GM12874 (cell line): ENCODE measurements at regions not wholly inside any gene's neighbourhood (a gene's known extent, or its start where the extent isn't known, plus 50 kb on each side); places are given as distances from the start of the nearest gene placed in this dataset.

Source experiments
- CTCF ChIP-seq: IDR thresholded peaks from 2 replicates; pipeline ENCODE4 v1.5.1; 2011; ENCODE audit warnings: low read depth, mild to moderate bottlenecking, control low read depth, low read length, moderate library complexity; ENCODE audit not compliant: insufficient read depth

DNA sequence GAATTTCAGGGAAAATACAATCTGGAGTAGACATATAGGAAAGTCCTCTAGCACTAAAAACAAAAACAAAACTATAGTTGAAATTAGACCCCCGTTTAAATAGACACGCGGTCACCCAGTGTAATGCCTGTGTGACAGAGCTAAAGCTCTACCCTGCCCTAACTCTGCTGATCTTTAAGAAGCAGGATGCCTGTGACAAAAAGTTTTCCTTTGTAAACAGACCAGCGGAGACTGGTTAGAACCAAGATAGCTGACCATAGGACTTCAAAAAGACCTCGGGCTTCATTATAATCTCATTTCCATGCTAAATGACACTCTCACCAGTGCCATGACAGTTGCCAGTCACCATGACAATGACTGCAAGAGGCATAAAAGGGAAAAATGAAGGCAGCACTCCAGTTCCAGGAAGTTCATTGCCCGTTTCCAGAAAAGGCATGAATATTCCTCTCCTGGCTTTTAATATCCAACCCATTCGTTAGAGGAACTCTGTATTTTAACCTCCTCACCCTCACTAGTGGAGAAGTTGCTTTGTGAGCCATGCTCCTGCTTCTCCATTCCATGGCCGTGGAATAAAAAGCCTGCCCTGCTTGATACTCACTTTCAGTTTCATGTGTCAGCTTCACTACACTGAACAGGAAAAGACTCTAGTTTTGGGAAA lies 157.2 kb upstream of the COPS8 start:
- TF ChIP-seq CTCF: no peak

DNA sequence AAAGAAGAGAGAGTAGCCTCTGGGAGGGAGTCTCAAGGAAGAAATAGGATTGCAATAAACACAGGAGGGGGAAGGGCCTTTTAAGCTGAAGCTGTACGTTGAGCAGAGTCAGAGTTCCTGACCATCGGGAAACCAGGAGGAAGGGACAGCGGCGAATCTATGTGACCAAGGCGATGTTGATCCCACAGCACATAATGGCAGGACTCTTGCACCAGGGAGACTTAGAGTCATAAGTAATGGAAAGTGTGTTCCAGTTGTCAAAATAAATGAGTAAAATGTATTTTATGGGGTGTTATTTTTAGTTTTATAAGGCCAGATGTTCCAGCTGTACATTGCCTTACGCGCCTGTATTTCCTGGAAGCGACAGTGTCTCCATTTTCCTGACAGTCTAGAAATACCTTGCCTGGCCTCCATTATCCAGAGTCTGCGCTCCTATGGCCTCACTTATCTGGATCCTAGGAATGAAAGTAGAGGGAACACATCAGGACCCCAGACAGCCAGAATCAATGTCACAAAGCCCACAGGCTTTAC lies 152.8 kb upstream of the COPS8 start:
- no peak for TF ChIP-seq CTCF

GRCh38 chr2:236934166-236934565 lies 151.5 kb upstream of the COPS8 start:
- TF ChIP-seq CTCF: no peak

DNA sequence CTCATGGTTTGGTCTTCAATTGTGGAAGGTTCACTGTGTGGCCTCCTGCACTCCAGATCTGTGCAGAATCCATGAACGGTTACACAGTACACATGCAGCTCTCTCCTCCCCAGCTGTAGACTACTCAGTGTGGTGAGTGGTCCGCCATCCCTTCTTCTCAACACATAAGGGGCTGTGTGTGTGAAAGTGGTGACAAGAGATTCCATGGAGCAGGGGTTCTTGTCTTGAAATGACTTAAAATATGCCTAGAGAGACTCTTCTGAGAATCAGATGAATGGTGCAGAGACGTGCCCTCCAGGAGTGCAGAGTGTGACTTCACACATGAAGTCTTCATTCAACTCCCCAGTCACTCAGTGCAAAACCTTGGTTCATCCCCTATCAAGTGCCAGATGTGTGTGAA lies 151.0 kb upstream of the COPS8 start:
- no peak for TF ChIP-seq CTCF

- no peak for TF ChIP-seq CTCF
Observed at GRCh38 chr2:236935083-236935482, 150.6 kb upstream of the COPS8 start.

DNA sequence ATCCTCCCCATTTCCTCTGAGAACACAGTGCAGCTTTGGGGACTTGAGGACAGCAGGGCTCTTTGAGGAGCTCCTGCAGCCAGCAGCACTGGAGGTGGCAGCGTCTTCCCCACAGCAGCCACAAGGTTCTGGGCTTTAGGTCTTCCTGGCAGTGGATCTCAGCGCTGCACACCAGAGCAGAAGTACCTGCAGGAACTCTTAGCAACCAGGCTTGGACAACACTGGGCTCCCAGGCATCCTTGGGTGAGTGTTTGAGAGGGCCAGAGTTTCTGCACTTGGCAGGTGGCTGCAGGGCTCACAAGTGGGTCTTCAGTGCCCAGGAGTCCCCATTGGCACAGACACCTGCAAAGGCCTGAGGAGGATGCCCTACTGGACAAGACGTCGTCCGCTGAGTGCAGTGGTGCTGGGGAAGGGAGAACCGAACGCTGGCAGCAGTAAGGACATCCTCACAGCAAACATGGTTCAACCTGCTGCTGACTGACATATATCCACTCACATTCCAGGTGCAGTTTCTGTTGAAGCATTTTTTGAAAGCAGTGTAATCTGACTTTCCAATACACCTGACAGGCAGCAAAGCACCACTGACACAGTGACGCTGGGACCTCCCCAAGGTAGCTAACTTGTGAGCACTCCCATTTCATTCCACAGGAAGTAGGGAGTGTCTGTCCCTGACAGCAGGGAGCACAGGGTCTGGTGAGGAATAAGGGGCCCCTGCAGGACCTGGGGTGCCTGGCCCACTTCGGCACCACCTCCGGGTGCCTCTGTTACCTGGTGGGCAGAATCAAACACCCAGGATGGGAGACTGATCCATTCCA lies 149.9 kb upstream of the COPS8 start:
- TF ChIP-seq CTCF: no peak

DNA sequence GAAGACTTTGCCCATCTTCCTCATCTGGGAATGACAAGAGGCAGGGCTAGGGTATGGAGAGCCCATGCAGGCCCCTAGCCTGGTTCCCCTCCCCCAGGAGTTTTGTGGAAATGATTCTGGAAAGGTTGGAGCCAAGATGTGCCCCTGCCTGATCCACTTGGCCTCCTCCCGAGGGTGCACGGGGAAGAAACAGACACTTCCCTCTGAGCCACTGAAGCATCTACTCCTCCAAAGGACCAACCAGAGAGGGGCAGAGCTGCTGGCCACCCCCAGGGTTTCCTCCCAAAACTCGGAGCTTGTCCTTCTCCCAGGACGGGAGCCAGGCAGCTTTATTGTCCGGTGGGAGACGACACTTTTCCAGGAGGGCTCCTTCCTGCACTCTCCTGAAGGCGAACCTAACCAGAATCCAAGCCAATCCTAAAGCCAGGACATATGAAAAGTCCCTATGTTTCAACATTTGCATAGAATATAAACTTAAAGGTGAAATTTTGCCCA lies 149.2 kb upstream of the COPS8 start:
- TF ChIP-seq CTCF: no peak
